ENCODE measurements at regions not wholly inside any gene's neighbourhood (a gene's known extent, or its start where the extent isn't known, plus 50 kb on each side); places are given as distances from the start of the nearest gene placed in this dataset.
A peak's percentile ranks its signal among the peaks of the same experiment; 100 is the strongest.

GRCh38 chr18:22670914-22671313 lies 253.2 kb upstream of the CTAGE1 start:
- TF ChIP-seq CEBPB (IDR thresholded peaks at IDR 0.05) (no peak), KDM1A (IDR thresholded peaks at IDR 0.05; ENCODE audit: low read depth) (no peak), TP53 (CRISPR knock-in tag; IDR thresholded peaks at IDR 0.05) (no peak)
- TF ChIP-seq, protein P1, sequence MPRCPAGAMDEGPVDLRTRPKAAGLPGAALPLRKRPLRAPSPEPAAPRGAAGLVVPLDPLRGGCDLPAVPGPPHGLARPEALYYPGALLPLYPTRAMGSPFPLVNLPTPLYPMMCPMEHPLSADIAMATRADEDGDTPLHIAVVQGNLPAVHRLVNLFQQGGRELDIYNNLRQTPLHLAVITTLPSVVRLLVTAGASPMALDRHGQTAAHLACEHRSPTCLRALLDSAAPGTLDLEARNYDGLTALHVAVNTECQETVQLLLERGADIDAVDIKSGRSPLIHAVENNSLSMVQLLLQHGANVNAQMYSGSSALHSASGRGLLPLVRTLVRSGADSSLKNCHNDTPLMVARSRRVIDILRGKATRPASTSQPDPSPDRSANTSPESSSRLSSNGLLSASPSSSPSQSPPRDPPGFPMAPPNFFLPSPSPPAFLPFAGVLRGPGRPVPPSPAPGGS (IDR thresholded peaks at IDR 0.05): no peak
- TF ChIP-seq, protein P2, sequence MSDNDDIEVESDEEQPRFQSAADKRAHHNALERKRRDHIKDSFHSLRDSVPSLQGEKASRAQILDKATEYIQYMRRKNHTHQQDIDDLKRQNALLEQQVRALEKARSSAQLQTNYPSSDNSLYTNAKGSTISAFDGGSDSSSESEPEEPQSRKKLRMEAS (IDR thresholded peaks at IDR 0.05): no peak
- H3K9me3 ChIP-seq: peaks cover 10% of the 10 kb centered on the region
- peak overlapping the region; percentile 20; the same call in 2 of the 3 replicates for H3K4me2 ChIP-seq
- no peak for FAIRE-seq
- 27% methylated on average over 1 of the region's 1 CpG for WGBS (ENCODE audit: missing lambda C conversion rate)
- no peak for ATAC-seq
- POLR2A ChIA-PET: no interaction called here
- peaks cover 50% of the 10 kb centered on the region for H3K4me1 ChIP-seq
- CTCF ChIA-PET: no interaction called here
- no peak overlapping the region for H3K4me3 ChIP-seq
- DNase-seq (ENCODE audit: low read depth in 1 of 2, low spot score in 1 of 2): no peak
- peak overlapping the region; percentile 45 to 60; a peak in 5 of 6 replicates for H3K27ac ChIP-seq

DNA sequence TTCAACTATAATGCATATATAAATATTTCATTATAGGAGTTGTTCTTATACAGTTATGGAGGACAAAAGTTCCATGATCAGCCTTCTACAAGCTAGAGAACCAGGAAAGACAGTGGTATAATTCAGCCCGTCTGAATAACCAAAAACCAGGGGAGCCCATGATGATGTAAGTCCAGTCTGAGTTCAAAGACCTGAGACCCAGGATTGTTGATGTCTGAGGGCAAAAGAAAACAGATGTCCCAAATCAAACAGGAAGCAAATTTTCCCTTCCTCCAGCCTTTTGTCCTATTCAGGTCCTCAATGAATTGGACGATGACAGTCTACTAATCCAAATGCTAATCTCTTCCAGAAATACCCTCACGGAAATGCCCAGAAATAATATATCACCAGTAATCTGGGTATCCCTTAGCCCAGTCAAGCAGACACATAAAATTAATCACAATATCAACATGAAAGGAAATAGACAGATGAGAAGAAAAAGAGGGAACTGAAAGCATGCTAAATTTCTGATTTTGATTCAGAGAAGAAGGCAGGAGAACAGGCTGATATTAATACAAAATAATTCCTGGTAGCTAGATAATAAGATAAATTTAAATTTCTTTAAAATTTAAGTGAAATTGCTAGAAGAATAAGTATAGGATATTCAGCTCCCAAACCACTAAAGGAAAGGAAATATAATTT lies 255.6 kb upstream of the CTAGE1 start:
- no peak for FAIRE-seq
- Histone ChIP-seq H3K27ac (peak overlapping the region; percentile 54 to 79), H3K4me3 (no peak overlapping the region), H3K4me1 (peaks cover 39% of the 10 kb centered on the region), H3K9me3 (peaks cover 10% of the 10 kb centered on the region), H3K4me2 (peak overlapping the region; percentile 59)
- TF ChIP-seq, protein P1 (IDR thresholded peaks at IDR 0.05): no peak
- TF ChIP-seq TP53 (CRISPR knock-in tag; IDR thresholded peaks at IDR 0.05): no peak
- TF ChIP-seq REST (IDR thresholded peaks at IDR 0.05): no peak
- no peak for TF ChIP-seq HOXA7 (CRISPR knock-in tag; IDR thresholded peaks at IDR 0.05)
- TF ChIP-seq BHLHE40 (IDR thresholded peaks at IDR 0.05; ENCODE audit: low read depth, low read length): no peak
- TF ChIP-seq MAZ (IDR thresholded peaks at IDR 0.05; ENCODE audit: borderline replicate concordance, low read depth, low read length): no peak
- DNase-seq (ENCODE audit: low read depth in 1 of 2, low spot score in 1 of 2): no peak
- ChIA-PET CTCF (interaction anchor here (0.5 to 1.3 kb wide), 2 partner anchors 32 to 34 kb away, joined by 3 to 4 read pairs; no protein-coding TSS in a partner anchor), POLR2A (no interaction called here)
- ATAC-seq: no peak
- WGBS (ENCODE audit: missing lambda C conversion rate): 61% methylated on average over 3 of the region's 3 CpGs

GRCh38 chr18:22674272-22674671 lies 256.6 kb upstream of the CTAGE1 start:
- peak overlapping the region; percentile 59 for H3K4me2 ChIP-seq
- no peak for FAIRE-seq
- ChIA-PET POLR2A (interaction anchor here (1.0 kb wide), 1 partner anchor 37 kb away, joined by 3 read pairs; no protein-coding TSS in a partner anchor), CTCF (interaction anchor here (0.5 to 1.3 kb wide), 2 partner anchors 31 to 33 kb away, joined by 3 to 4 read pairs; no protein-coding TSS in a partner anchor)
- DNase-seq (ENCODE audit: low read depth in 1 of 2, low spot score in 1 of 2): peak; percentile 36 to 70
- ATAC-seq: peak; percentile 84 to 97
- peak overlapping the region; percentile 79 to 84 for H3K27ac ChIP-seq
- WGBS (ENCODE audit: missing lambda C conversion rate): 32% methylated on average over 3 of the region's 3 CpGs
- H3K4me1 ChIP-seq: peaks cover 37% of the 10 kb centered on the region
- H3K9me3 ChIP-seq: peaks cover 10% of the 10 kb centered on the region
- no peak overlapping the region for H3K4me3 ChIP-seq
- TF ChIP-seq CEBPB (IDR thresholded peaks at IDR 0.05): 0 out of 4 replicates have a peak, but pooled peaks of 1 of the 2 experiments have one; percentile 36
- TF ChIP-seq JUN (IDR thresholded peaks at IDR 0.05): 0 out of 5 replicates have a peak, but pooled peaks of 1 of the 2 experiments have one; percentile 22
- no peak for TF ChIP-seq ESRRA (IDR thresholded peaks at IDR 0.05; ENCODE audit: borderline replicate concordance, low read length)
- TF ChIP-seq GATA3 (IDR thresholded peaks at IDR 0.05; ENCODE audit: borderline replicate concordance): peak; percentile 45; the same call in 1 of the 2 replicates
- TF ChIP-seq JUNB (IDR thresholded peaks at IDR 0.05): peak; percentile 76
- no peak for TF ChIP-seq RARB (CRISPR knock-in tag; IDR thresholded peaks at IDR 0.05)
- no peak for TF ChIP-seq NR3C1 (IDR thresholded peaks at IDR 0.05)
- TF ChIP-seq RAD21 (conservative IDR thresholded peaks at IDR 0.05 in 1 of 2, IDR thresholded peaks at IDR 0.05 in 1 of 2): peak; percentile 12 to 17; a peak in 1 of 5 replicates
- TF ChIP-seq HOXB13 (CRISPR knock-in tag; IDR thresholded peaks at IDR 0.05; ENCODE audit: low read depth): no peak
- TF ChIP-seq EP300 (IDR thresholded peaks at IDR 0.05): peak; percentile 29 to 42; a peak in 1 of 5 replicates
- TF ChIP-seq FOSL2 (IDR thresholded peaks at IDR 0.05): peak; percentile 66; the same call in 1 of the 2 replicates
- TF ChIP-seq FOSL2 (CRISPR knock-in tag; IDR thresholded peaks at IDR 0.05): peak; percentile 88
- peak; percentile 19 for TF ChIP-seq MAFK (IDR thresholded peaks at IDR 0.05; ENCODE audit: partially characterized antibody)
